ENCODE measurements at regions not wholly inside any gene's neighbourhood (a gene's known extent, or its start where the extent isn't known, plus 50 kb on each side); places are given as distances from the start of the nearest gene placed in this dataset.

- no peak overlapping the region for H3K4me3 ChIP-seq (ENCODE audit: low read depth, low read length)
- no peak for DNase-seq (ENCODE audit: low read depth)
- TF ChIP-seq CTCF (IDR thresholded peaks at IDR 0.05; ENCODE audit: low read depth, low read length, missing control alignments), result no peak
Observed at GRCh38 chr1:93774707-93775106, 93.1 kb upstream of the BCAR3 start.

GRCh38 chr1:93773049-93773838, 91.6 kb upstream of the BCAR3 start:
- DNase-seq (ENCODE audit: low read depth), result no peak
- H3K4me3 ChIP-seq (ENCODE audit: low read depth, low read length), result no peak overlapping the region
- no peak for TF ChIP-seq CTCF (IDR thresholded peaks at IDR 0.05; ENCODE audit: low read depth, low read length, missing control alignments)

- DNase-seq (ENCODE audit: low read depth), result no peak
- no peak overlapping the region for H3K4me3 ChIP-seq (ENCODE audit: low read depth, low read length)
- TF ChIP-seq CTCF (IDR thresholded peaks at IDR 0.05; ENCODE audit: low read depth, low read length, missing control alignments), result no peak
Observed at GRCh38 chr1:93771843-93772242, 90.2 kb upstream of the BCAR3 start.

GRCh38 chr1:93770640-93771039, 89.0 kb upstream of the BCAR3 start:
- H3K4me3 ChIP-seq (ENCODE audit: low read depth, low read length), result no peak overlapping the region
- DNase-seq (ENCODE audit: low read depth), result no peak
- TF ChIP-seq CTCF (IDR thresholded peaks at IDR 0.05; ENCODE audit: low read depth, low read length, missing control alignments), result no peak

GRCh38 chr1:93769777-93770176, 88.1 kb upstream of the BCAR3 start:
- no peak for DNase-seq (ENCODE audit: low read depth)
- H3K4me3 ChIP-seq (ENCODE audit: low read depth, low read length), result no peak overlapping the region
- no peak for TF ChIP-seq CTCF (IDR thresholded peaks at IDR 0.05; ENCODE audit: low read depth, low read length, missing control alignments)

- no peak for TF ChIP-seq CTCF (IDR thresholded peaks at IDR 0.05; ENCODE audit: low read depth, low read length, missing control alignments)
- no peak overlapping the region for H3K4me3 ChIP-seq (ENCODE audit: low read depth, low read length)
- DNase-seq (ENCODE audit: low read depth), result no peak
Observed at GRCh38 chr1:93768380-93768863, 86.8 kb upstream of the BCAR3 start.

- TF ChIP-seq CTCF (IDR thresholded peaks at IDR 0.05; ENCODE audit: low read depth, low read length, missing control alignments), result no peak
- no peak overlapping the region for H3K4me3 ChIP-seq (ENCODE audit: low read depth, low read length)
- DNase-seq (ENCODE audit: low read depth), result no peak
Observed at GRCh38 chr1:93766451-93766850, 84.8 kb upstream of the BCAR3 start.
